GM21737 (cell line): ENCODE measurements at regions not wholly inside any gene's neighbourhood (a gene's known extent, or its start where the extent isn't known, plus 50 kb on each side); places are given as distances from the start of the nearest gene placed in this dataset.
"Not testable (repeated sequence)": the region's sequence is repeated elsewhere in the genome, so short reads cannot be mapped to it uniquely, and the experiment has no call there.

Experiments
- ATAC-seq: cut with Tn5 transposase; IDR thresholded peaks from one replicate; pipeline ENCODE4 v1.9.1; 2021; ENCODE audit warnings: mild to moderate bottlenecking, moderate library complexity; ENCODE audit not compliant: unreplicated experiment

- no peak for ATAC-seq
Measured at GRCh38 chr4:1531683-1532548, 125.7 kb upstream of the NKX1-1 start.

DNA sequence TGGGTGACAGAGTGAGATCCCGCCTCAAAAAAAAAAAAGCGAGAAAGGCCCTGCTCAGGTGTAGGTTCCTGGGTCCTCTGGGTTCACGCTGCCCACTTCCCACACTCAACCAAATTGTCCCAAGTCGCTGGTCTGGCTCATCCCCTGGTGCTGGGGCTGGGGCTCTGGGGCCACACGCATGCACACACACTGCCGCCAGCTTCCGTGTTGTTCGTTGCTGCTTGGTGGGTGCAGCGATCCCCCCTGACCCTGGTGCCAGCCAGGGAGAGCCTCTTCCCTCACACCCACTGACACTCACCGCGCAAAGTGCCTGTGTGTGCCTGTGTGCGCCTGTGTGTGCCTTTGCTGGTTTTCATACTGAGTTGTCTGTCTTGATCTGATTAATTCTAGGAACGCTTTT is 124.1 kb upstream of the NKX1-1 start:
- ATAC-seq: no peak

DNA sequence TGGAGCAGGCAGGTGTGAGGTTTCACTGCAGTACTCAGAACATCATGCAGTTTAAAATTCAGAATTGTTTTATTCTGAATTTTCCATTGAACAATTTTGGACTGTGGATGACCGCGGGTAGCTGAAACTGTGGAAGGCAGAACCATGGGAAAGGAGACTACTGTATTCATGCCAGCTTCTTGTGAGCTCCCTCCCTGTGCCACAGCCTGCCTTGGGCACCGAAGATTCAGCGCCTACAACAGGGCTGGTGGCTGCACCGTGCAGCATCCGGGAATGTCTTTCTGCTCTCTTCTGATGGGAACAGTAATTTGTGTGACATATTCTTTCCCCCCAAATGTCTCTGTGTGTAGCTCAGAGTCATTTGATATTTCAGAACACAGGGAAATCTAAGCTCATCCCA is 118.5 kb upstream of the NKX1-1 start:
- no peak for ATAC-seq

- no peak for ATAC-seq
Measured at GRCh38 chr4:1523907-1524636, 117.8 kb upstream of the NKX1-1 start.

DNA sequence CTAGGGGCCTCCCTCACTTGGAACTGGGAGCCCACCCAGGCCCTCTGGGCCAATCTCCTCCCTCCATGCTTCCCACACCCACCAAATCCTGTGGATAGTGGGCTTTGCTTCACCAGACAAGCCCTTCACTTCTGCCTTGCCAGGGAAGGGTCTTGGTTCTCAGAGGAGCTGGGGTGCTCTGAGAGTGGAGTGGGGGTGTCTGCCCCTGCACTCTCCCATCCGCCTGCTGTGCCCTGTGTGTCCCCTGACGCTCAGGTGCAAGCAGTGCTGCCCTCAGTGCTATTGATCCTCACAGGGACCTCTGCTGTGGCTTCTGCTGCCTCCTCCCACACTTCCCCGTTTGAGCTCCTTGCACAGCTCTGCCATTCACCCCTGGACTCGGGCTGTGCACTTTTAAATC is 117.3 kb upstream of the NKX1-1 start:
- no peak for ATAC-seq

DNA sequence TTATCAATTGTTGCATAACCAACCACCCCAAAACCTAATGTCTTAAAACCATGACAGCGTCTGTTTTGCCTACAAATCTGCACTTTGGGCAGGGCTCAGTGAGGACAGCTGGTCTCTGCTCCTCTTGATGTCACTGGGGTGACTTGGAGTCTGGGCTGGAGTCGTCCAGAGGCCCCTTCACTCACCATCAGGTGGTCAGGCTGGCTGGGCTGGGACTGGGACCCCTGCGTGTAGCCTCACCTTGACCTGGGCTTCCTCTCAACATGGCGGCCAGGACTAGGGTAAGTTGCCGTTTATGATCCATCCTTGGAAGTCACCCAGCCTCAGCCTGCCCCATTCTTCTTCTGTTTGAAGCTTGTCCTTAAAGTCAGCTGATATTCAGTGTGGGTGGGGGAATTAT is 116.8 kb upstream of the NKX1-1 start:
- no peak for ATAC-seq

DNA sequence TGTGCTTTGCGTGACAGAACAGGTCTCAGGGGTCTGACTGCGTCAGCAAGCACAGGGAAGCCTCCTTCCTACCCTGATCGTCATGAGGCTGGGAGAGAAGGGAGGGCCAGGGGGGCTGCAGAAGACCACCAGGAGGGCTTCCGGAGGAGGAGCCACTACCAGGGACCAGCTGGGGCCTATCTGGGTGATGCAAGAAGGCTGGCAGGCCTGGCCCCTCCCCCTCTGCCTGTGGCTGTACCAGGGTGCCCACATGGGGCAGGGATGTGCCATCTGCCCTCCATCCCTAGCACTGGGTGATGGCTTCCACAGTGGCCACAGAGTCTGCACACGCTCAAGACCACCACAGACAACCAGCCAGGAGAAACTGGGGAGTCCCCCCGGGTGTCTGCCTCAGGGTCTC is 116.4 kb upstream of the NKX1-1 start:
- no peak for ATAC-seq

DNA sequence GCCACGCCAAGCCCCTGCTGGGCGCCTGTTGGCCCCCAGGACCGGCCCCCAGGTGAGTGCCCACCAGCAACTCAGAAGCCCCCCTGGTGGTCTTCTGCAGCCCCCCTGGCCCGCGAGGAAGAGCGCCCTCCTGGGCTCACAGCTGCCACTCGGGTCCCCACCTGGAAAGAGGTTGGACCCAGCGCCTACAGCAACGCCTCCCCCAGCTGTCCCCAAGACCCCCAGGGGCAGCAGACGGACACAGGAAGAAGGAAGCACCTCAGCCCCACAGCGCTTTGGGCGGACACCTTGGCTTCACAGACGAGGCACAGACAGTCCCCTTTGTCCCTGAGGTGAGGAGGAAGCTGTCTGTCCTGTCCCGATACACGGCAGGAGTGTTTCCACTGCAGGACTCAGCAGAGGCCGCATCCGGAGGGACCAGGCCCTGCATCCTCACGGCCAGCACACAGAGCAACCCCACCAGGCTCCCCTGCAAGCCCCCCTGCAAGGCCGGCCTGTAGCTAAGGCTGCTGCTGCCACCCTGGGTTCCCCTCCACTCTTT is 115.6 kb upstream of the NKX1-1 start:
- ATAC-seq: no peak

- ATAC-seq: not testable (repeated sequence)
Measured at GRCh38 chr4:1520795-1521576, 114.7 kb upstream of the NKX1-1 start.

DNA sequence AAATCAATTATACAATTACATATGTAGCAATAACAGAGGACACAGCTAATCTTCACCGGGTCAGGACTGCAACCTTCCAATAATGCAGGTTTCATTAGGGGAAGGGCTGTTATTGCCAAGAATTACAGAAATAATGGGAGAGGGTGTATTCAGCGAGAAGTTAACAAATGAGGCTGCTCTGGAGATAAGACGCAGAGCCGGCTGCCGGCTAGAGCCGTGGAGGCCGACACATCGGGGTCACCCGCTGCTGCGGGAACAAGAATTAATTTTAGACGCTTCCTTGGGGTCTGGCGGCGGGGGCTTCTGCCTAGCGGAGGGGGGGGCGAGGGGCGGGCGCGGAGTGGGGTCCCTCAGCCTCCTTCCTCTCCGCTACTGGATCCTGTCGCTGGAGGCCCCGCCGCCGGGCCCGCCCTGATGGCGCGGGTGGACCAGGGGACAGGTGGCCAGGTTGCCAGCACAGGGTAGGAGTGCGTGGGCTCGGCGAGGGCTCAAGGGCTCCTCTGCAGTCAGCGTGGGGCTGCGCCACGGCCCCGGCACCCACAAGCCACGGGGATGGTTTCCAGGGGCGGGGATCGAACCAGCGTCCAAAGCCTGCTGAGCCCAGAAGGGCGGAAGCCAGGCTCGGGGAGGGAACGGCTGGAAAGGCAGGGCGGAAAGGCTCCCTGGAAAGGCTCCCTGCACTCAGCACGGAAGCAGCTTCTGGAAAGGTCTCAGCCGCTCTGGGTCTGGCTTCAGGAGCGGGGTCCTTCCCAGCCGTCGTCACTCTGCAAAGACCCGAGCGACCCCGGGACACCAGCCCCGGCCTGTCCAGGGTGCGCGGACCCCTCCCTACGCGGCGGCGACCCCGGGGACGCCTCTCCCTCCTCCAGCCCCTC is 113.8 kb upstream of the NKX1-1 start:
- ATAC-seq: no peak

DNA sequence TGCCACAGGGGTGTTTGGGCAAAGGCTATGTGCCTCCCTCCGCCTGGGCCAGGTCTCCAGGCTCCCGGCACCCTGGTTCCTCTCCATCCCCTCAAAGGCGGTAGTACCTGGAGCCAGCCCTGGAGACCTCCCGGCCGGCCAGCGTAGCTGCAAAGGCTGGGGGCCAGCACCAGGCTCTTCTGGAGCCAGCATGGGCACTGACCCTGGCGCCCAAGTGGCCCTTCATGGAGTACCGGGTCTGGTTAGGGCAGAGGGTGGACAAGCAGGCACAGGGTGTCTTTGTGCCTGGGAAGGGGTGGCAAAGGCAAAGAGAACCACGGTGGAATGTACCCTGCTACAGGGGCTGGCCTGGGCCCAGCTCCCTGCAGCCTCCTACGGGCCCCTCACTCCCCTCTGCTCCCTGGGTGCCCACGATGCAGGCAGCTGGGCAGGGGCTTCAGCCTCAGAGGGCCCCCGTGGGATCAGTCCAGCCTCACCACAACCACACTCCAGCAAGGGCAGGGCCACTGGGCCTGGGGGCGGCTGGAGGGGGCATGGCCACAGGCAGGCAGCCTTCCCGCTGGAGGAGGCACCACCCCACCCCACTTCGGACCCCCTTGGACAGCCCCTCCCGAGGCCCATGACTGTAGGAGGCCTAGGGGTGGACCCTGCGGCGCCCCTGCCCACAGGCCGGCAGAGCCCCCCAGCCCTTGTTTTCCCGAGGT is 112.9 kb upstream of the NKX1-1 start:
- ATAC-seq: no peak

DNA sequence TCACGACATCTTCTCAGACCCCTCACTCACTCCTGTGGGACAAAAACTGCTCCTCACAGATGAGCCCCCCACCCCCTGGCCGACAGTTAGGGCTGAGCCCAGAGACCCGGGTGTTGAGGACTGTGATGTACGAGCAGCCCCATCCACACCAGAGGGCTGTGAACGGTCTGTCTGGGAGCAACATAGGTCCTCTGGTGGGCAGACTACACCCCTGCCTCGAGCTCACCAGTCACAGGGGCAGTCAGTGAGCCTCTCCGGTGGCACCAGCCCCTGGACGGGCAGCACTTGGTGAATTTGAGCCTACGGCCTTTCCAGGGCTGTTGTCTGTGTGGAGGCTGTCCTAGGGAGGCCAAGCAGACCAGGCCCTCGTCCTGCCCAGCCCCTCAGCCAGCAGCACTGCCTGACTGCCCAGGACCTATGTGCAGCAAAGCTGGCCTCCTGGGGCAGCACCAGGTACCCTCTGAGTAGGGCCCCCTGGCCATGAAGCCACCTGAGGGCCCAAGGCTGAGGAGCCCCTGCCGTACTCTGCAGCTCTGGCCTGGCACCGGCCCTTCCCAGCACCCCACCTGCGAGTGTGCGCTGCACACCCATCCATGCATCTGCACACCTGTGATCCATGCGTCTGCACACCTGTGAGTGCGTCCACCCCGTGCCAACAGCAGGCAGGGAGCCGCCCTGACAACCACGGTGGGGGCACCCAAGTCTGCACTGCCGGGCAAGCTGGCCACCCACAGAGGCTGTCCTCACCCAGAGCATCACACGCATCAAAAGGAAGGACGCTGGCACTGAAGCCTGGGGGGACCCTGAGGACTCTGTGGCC is 111.6 kb upstream of the NKX1-1 start:
- no peak for ATAC-seq

DNA sequence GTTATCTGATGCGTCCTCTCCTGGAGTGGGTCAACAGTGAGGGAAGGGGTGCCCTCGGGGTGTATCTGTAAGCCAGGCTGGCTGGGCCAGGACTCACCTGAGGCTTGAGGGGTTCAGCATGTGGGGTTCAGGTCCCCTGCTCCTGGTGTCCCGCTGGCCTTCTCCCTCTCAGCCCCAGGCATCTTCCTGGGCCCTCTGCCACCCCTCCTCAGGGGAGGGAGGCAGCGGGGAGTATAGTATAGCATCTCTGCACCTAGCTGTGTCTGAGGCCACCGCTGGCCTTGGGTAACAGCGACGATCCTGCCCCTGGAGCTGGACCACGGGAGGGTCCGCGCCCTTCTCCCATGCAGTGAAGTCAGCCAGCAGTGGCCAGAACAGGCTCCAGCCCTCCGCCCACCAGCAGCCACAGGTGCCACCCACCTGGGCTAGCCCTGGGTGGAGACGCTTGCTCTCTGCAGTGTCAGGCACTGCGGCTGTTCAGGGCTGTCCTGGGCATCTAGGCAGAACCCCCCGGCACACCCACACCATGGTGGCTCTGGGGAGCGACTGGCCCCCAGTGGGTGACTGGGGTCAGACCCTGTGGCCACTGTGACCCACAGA is 110.7 kb upstream of the NKX1-1 start:
- ATAC-seq: no peak

- ATAC-seq: no peak
Measured at GRCh38 chr4:1516261-1516660, 110.0 kb upstream of the NKX1-1 start.

DNA sequence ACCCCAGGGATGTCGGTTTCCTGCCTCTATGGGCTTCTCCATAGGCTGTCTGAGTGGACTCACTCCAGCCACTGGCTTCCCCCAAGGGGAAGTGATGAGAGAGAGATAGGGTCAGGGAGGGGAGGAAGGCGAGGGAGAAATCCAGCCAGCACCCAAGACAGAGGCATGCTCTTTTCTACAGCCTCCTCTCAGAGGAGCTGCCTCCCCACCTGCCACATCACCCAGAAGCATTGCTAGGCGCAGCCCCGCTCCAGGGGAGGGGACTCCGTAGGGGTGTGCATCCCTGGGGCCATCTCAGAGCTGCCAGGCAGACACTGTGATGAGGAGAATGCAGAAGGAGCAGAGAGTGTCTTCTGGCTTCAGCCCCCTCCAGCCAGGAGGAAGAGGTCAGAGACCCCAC is 109.5 kb upstream of the NKX1-1 start:
- no peak for ATAC-seq

- ATAC-seq: no peak
Measured at GRCh38 chr4:1515156-1515555, 108.9 kb upstream of the NKX1-1 start.

DNA sequence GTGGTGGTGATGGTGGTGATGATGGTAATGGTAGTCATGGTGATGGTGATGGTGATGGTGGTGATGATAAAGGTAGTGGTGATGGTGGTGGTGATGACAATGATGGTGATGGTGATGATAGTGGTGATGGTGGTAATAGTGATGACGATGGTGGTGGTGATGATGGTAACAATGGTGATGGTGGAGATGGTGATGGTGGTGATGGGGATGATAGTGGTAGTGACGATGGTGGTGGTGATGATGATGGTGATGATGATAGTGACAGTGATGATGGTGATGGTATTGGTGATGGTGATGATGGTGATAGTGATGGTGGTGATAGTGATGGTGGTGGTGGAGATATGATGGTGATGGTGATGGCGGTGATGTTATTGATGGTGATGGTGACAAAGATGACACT is 108.4 kb upstream of the NKX1-1 start:
- no peak for ATAC-seq

DNA sequence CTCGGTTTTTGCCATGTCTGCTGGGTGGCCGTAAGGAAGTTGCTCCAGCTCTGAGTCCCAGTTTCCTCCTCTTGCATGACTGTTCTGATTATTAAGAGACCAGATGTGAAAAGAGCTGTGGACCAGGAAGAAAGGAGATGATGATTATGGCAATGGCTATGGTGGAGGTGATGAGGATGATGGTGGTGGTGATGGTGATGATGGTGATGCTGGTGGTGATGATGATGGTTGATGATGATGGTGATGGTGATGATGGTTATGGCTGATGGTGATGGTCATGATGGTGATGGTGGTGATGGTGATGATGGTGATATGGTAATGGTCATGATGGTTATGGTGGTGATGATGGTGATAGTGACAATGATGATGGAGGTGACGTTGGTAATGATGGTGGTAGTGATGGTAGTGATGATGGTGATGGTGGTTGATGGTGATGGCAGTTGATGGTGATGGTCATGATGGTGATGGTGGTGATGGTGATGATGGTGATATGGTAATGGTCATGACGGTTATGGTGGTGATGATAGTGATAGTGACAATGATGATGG is 107.8 kb upstream of the NKX1-1 start:
- ATAC-seq: no peak
